HL-60 (cell line): ENCODE measurements at regions not wholly inside any gene's neighbourhood (a gene's known extent, or its start where the extent isn't known, plus 50 kb on each side); places are given as distances from the start of the nearest gene placed in this dataset.

Source experiments
- DNase-seq, 2 experiments: peaks; one replicate each; pipeline ENCODE4 v3.0.0-alpha.2; 2010 to 2020; ENCODE audit warnings: low read depth in 1 of 2, low spot score in 1 of 2
- H3K27ac ChIP-seq: fragments of 250-450 bp; sonication (Bioruptor Pico); replicated peaks from 2 replicates; pipeline ENCODE4 v1.5.1; 2020; ENCODE audit warnings: mild to moderate bottlenecking, moderate library complexity
- H3K27me3 ChIP-seq: fragments of 250-450 bp; sonication (Bioruptor Pico); 2 replicates; pipeline ENCODE4 v1.5.1; 2021; ENCODE audit warnings: mild to moderate bottlenecking, moderate library complexity; ENCODE audit not compliant: insufficient read depth, poor library complexity, severe bottlenecking
- H3K4me3 ChIP-seq: replicated peaks from 2 replicates; pipeline ENCODE4 v1.5.1; 2011; ENCODE audit warnings: mild to moderate bottlenecking, control low read depth, low read length; ENCODE audit not compliant: insufficient read depth
- GABPA ChIP-seq: IDR thresholded peaks from 2 replicates; pipeline ENCODE4 v1.6.1; 2012; ENCODE audit warnings: low read depth
- POLR2AphosphoS5 ChIP-seq: IDR thresholded peaks from 2 replicates; pipeline ENCODE4 v1.6.1; 2012; ENCODE audit warnings: low read depth
- SPI1 ChIP-seq: IDR thresholded peaks from 2 replicates; pipeline ENCODE4 v1.6.1; 2012; ENCODE audit warnings: low read depth, mild to moderate bottlenecking, borderline replicate concordance
- TF ChIP-seq, protein P1 (sequence below): IDR thresholded peaks from one replicate; pipeline ENCODE4 v1.5.1; 2011; ENCODE audit warnings: low read length, control low read depth, inconsistent platforms; ENCODE audit not compliant: insufficient read depth
- TF ChIP-seq, protein P2 (sequence below): IDR thresholded peaks from 2 replicates; pipeline ENCODE4 v1.6.1; 2012; ENCODE audit warnings: low read depth; ENCODE audit not compliant: insufficient replicate concordance

DNA sequence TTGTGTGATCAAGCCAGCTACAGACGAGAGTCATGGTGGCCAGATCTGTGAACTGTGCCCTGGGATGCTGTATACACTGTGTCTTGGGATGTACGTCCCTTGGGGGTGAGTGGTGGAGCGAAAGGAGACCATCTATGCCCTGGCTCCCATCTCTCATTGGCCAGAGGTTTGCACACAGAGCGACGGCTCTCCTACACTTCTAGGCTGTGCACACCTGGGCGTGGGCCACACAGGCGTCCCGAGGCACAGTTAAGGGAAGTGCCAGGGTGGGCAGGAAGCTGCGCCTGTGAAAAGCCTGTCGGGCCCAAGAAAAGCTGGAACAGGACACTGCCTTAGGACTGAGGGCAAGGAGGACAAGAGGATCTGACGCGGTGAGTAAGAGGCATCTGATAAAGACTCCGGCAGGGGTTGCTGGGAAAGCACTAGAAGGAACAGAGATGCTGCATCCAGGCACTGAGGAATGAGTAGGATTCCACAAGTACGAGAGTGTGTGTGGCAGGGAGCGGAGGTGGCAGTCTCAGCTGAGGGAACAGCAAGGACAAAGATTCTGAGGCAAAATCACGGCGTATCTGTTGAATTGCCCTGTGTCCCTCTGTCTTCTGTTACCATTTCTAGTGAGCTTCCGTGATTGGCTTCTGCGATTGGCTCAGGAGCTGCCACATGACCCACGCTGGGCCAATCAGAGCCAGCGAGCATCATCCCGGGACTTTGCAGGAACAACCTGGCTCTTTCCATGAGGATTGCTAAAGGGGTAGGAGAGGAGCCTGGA is 67.9 kb upstream of the ZBTB40 start:
- DNase-seq = no peak
- TF ChIP-seq GABPA = no peak
- no peak for TF ChIP-seq POLR2AphosphoS5
- no peak for TF ChIP-seq SPI1
- TF ChIP-seq, protein P1, sequence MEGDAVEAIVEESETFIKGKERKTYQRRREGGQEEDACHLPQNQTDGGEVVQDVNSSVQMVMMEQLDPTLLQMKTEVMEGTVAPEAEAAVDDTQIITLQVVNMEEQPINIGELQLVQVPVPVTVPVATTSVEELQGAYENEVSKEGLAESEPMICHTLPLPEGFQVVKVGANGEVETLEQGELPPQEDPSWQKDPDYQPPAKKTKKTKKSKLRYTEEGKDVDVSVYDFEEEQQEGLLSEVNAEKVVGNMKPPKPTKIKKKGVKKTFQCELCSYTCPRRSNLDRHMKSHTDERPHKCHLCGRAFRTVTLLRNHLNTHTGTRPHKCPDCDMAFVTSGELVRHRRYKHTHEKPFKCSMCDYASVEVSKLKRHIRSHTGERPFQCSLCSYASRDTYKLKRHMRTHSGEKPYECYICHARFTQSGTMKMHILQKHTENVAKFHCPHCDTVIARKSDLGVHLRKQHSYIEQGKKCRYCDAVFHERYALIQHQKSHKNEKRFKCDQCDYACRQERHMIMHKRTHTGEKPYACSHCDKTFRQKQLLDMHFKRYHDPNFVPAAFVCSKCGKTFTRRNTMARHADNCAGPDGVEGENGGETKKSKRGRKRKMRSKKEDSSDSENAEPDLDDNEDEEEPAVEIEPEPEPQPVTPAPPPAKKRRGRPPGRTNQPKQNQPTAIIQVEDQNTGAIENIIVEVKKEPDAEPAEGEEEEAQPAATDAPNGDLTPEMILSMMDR = no peak
- TF ChIP-seq, protein P2, sequence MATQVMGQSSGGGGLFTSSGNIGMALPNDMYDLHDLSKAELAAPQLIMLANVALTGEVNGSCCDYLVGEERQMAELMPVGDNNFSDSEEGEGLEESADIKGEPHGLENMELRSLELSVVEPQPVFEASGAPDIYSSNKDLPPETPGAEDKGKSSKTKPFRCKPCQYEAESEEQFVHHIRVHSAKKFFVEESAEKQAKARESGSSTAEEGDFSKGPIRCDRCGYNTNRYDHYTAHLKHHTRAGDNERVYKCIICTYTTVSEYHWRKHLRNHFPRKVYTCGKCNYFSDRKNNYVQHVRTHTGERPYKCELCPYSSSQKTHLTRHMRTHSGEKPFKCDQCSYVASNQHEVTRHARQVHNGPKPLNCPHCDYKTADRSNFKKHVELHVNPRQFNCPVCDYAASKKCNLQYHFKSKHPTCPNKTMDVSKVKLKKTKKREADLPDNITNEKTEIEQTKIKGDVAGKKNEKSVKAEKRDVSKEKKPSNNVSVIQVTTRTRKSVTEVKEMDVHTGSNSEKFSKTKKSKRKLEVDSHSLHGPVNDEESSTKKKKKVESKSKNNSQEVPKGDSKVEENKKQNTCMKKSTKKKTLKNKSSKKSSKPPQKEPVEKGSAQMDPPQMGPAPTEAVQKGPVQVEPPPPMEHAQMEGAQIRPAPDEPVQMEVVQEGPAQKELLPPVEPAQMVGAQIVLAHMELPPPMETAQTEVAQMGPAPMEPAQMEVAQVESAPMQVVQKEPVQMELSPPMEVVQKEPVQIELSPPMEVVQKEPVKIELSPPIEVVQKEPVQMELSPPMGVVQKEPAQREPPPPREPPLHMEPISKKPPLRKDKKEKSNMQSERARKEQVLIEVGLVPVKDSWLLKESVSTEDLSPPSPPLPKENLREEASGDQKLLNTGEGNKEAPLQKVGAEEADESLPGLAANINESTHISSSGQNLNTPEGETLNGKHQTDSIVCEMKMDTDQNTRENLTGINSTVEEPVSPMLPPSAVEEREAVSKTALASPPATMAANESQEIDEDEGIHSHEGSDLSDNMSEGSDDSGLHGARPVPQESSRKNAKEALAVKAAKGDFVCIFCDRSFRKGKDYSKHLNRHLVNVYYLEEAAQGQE = no peak
- H3K27me3 ChIP-seq = peaks cover 6% of the 10 kb centered on the region
- no peak overlapping the region for H3K27ac ChIP-seq
- no peak overlapping the region for H3K4me3 ChIP-seq

DNA sequence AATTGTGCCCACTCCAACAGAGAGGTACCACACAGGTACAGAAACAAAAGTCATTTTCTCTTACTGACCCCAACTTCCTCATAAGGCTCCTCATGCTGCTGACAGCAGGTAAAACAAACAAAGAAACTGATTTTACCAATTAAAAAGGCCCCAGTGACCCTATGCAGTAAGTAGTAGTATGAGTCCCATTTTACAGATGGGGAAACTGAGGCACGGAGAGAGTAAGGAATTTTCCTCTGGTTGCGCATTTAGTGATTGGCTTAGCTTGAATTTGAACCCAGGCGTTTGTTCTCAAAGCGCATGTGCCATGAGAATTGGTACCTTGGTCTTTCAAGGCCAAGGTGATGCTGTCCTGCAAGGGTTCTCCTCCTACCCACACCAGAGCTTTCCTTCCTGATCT is 66.1 kb upstream of the ZBTB40 start:
- Histone ChIP-seq H3K27me3 (peaks cover 6% of the 10 kb centered on the region), H3K27ac (no peak overlapping the region), H3K4me3 (no peak overlapping the region)
- DNase-seq = no peak
- TF ChIP-seq GABPA (no peak), SPI1 (no peak), POLR2AphosphoS5 (no peak)
- TF ChIP-seq, protein P2 = no peak
- TF ChIP-seq, protein P1 = no peak

DNA sequence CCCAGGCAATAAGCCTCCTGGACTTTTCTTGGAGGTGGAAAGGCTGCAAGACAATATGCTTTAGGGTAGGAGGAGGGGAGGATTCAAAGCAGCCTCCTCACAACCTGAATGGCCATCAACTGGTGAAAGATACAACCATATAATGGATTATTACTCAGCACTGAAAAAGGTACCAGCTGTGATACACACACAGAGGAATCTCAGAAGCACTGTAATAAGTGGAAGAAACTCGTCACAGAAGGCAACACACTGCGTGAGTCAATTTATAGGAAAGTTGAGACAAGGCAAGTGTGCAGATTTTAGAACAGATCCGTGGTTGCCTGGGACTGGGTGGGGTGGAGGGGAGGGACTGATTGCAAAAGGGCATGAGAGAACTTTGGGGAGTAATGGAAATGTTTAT is 64.9 kb upstream of the ZBTB40 start:
- H3K27me3 ChIP-seq = peaks cover 4% of the 10 kb centered on the region

More for the DNA sequence above, 64.9 kb upstream of the ZBTB40 start:
- DNase-seq = no peak
- H3K27ac ChIP-seq = no peak overlapping the region
- H3K4me3 ChIP-seq = no peak overlapping the region
- TF ChIP-seq, protein P2 = no peak
- TF ChIP-seq SPI1 (no peak), GABPA (no peak), POLR2AphosphoS5 (no peak)
- TF ChIP-seq, protein P1 = no peak
